GM21526 (cell line): ENCODE measurements at regions not wholly inside any gene's neighbourhood (a gene's known extent, or its start where the extent isn't known, plus 50 kb on each side); places are given as distances from the start of the nearest gene placed in this dataset.
"Not testable (repeated sequence)": the region's sequence is repeated elsewhere in the genome, so short reads cannot be mapped to it uniquely, and the experiment has no call there.

Source experiments
- ATAC-seq: cut with Tn5 transposase; IDR thresholded peaks from one replicate; pipeline ENCODE4 v1.9.1; 2021; ENCODE audit warnings: moderate library complexity; ENCODE audit not compliant: unreplicated experiment, low FRiP score

- ATAC-seq: not testable (repeated sequence)
Observed at GRCh38 chr16:29355339-29356059, 51.0 kb downstream of the NPIPB11 start.

- ATAC-seq: not testable (repeated sequence)
Observed at GRCh38 chr16:29354449-29354848, 52.1 kb downstream of the NPIPB11 start.

GRCh38 chr16:29352617-29352999 lies 53.9 kb downstream of the NPIPB11 start:
- ATAC-seq: not testable (repeated sequence)

- not testable (repeated sequence) for ATAC-seq
Observed at GRCh38 chr16:29351970-29352616, 54.4 kb downstream of the NPIPB11 start.

- not testable (repeated sequence) for ATAC-seq
Observed at GRCh38 chr16:29351271-29351969, 55.1 kb downstream of the NPIPB11 start.

GRCh38 chr16:29349966-29350365 lies 56.5 kb downstream of the NPIPB11 start:
- not testable (repeated sequence) for ATAC-seq

- not testable (repeated sequence) for ATAC-seq
Observed at GRCh38 chr16:29348748-29349147, 57.8 kb downstream of the NPIPB11 start.

GRCh38 chr16:29348123-29348690 lies 58.3 kb downstream of the NPIPB11 start:
- ATAC-seq: not testable (repeated sequence)

GRCh38 chr16:29346796-29347580 lies 59.5 kb downstream of the NPIPB11 start:
- not testable (repeated sequence) for ATAC-seq

GRCh38 chr16:29346203-29346602 lies 60.3 kb downstream of the NPIPB11 start:
- not testable (repeated sequence) for ATAC-seq

- ATAC-seq: not testable (repeated sequence)
Observed at GRCh38 chr16:29342937-29343336, 63.6 kb downstream of the NPIPB11 start.

- ATAC-seq: not testable (repeated sequence)
Observed at GRCh38 chr16:29340779-29341438, 65.6 kb downstream of the NPIPB11 start.

- not testable (repeated sequence) for ATAC-seq
Observed at GRCh38 chr16:29340235-29340634, 66.3 kb downstream of the NPIPB11 start.

GRCh38 chr16:29338821-29339700 lies 67.5 kb downstream of the NPIPB11 start:
- peak; percentile 63 for ATAC-seq

GRCh38 chr16:29337385-29337901 lies 69.1 kb downstream of the NPIPB11 start:
- not testable (repeated sequence) for ATAC-seq

- ATAC-seq: not testable (repeated sequence)
Observed at GRCh38 chr16:29335549-29335846, 71.0 kb downstream of the NPIPB11 start.

GRCh38 chr16:29334776-29335548 lies 71.5 kb downstream of the NPIPB11 start:
- ATAC-seq: not testable (repeated sequence)
